ENCODE measurements at regions not wholly inside any gene's neighbourhood (a gene's known extent, or its start where the extent isn't known, plus 50 kb on each side); places are given as distances from the start of the nearest gene placed in this dataset.
A peak's percentile ranks its signal among the peaks of the same experiment; 100 is the strongest.

- H3K4me2 ChIP-seq (ENCODE audit: insufficient read depth in 1 of 2, low read depth in 2 of 2, low read length in 2 of 2): no peak overlapping the region
- no peak overlapping the region for H2BK5ac ChIP-seq (ENCODE audit: low read depth, low read length)
- no peak overlapping the region for H4K8ac ChIP-seq (ENCODE audit: extremely low read depth, insufficient read depth, low read length)
- H4K5ac ChIP-seq (ENCODE audit: insufficient read length, low read depth, low read length): no peak overlapping the region
- H3K23ac ChIP-seq (ENCODE audit: insufficient read length): no peak overlapping the region
- H3K4me3 ChIP-seq (ENCODE audit: extremely low read depth in 1 of 4, insufficient read depth in 2 of 4, low read depth in 3 of 4, low read length in 4 of 4): no peak overlapping the region
- no peak overlapping the region for H3K9ac ChIP-seq (replicated peaks in 1 of 4; ENCODE audit: extremely low read depth in 1 of 4, low read depth in 3 of 4, low read length in 3 of 4)
- DNase-seq (ENCODE audit: low read depth in 1 of 2, low spot score in 2 of 2) (no peak), FAIRE-seq (no peak)
- no peaks in the 10 kb centered on the region for H3K27me3 ChIP-seq (replicated peaks in 1 of 4; ENCODE audit: control insufficient read depth in 3 of 4, extremely low read depth in 1 of 4, insufficient read depth in 3 of 4, low read length in 3 of 4)
- no peak for TF ChIP-seq TEAD4 (IDR thresholded peaks at IDR 0.05; ENCODE audit: low read depth, low read length)
- TF ChIP-seq CREB1 (IDR thresholded peaks at IDR 0.05): no peak
- H4K91ac ChIP-seq (replicated peaks; ENCODE audit: insufficient read length, low read length): no peak overlapping the region
- no peak overlapping the region for H3K18ac ChIP-seq (ENCODE audit: extremely low read depth, low read length)
- H3K56ac ChIP-seq (replicated peaks; ENCODE audit: insufficient read length, low read depth, low read length): no peak overlapping the region
- H3K27ac ChIP-seq (ENCODE audit: low read depth, low read length): no peak overlapping the region
- no peak overlapping the region for H2BK15ac ChIP-seq (ENCODE audit: low read length)
- no peaks in the 10 kb centered on the region for H3K79me1 ChIP-seq (ENCODE audit: low read depth, low read length)
- POLR2A ChIA-PET (ENCODE audit: partially characterized antibody): interaction anchor here (1.0 kb wide), 1 partner anchor 23 kb away, joined by 3 read pairs; no protein-coding TSS in a partner anchor
- H3K4me1 ChIP-seq (replicated peaks in 1 of 4; ENCODE audit: control insufficient read depth in 3 of 4, insufficient read depth in 4 of 4, low read length in 3 of 4): no peaks in the 10 kb centered on the region
- H2BK120ac ChIP-seq (replicated peaks; ENCODE audit: low read depth, low read length): no peak overlapping the region
- no peaks in the 10 kb centered on the region for H4K20me1 ChIP-seq (replicated peaks in 1 of 2; ENCODE audit: control insufficient read depth in 1 of 2, insufficient read depth in 2 of 2, low read length in 2 of 2)
- no peaks in the 10 kb centered on the region for H3K79me2 ChIP-seq (ENCODE audit: control insufficient read depth in 1 of 2, insufficient read depth in 2 of 2, low read length in 2 of 2)
- CTCF ChIA-PET (ENCODE audit: partially characterized antibody): interaction anchor here (0.6 to 1.9 kb wide), 5 partner anchors 10 to 36 kb away, joined by 3 to 4 read pairs (median 3); no protein-coding TSS in a partner anchor
- 0 out of 2 replicates have a peak overlapping the region, but pooled peaks have one; percentile 12 for H2AFZ ChIP-seq (ENCODE audit: low read length)
- H3K14ac ChIP-seq (ENCODE audit: insufficient read length): no peak overlapping the region
- H3K9me3 ChIP-seq (ENCODE audit: insufficient read depth in 2 of 2, low read depth in 1 of 2, low read length in 1 of 2): no peaks in the 10 kb centered on the region
- H3K36me3 ChIP-seq (ENCODE audit: control insufficient read depth in 2 of 4, insufficient read depth in 4 of 4, low read length in 3 of 4): no peaks in the 10 kb centered on the region
- H2BK20ac ChIP-seq (ENCODE audit: low read length): no peak overlapping the region
- WGBS, 2 experiments (ENCODE audit: extremely low coverage in 1 of 2, insufficient coverage in 1 of 2, insufficient read length in 1 of 2, insufficient replicate concordance in 2 of 2, low coverage in 1 of 2, low lambda C conversion rate in 2 of 2, missing lambda C conversion rate in 1 of 2): 86% methylated on average over 9 of the region's 9 CpGs; no CpG with 5 or more reads in 1 of the 2 experiments
- H2AK5ac ChIP-seq (ENCODE audit: low read depth, low read length): no peak overlapping the region
- H3K4ac ChIP-seq (replicated peaks; ENCODE audit: insufficient read length, low read depth, low read length): no peak overlapping the region
- no peak overlapping the region for H2BK12ac ChIP-seq (ENCODE audit: low read depth, low read length)
- H3K23me2 ChIP-seq (ENCODE audit: low read depth, low read length): no peaks in the 10 kb centered on the region
These were observed 120.6 kb downstream of the CD47 start for GRCh38 chr3:107969994-107970819.
